Astrocyte (in vitro differentiated cells and primary cell): ENCODE measurements at regions not wholly inside any gene's neighbourhood (a gene's known extent, or its start where the extent isn't known, plus 50 kb on each side); places are given as distances from the start of the nearest gene placed in this dataset.

Experiments
- DNase-seq: peaks from one replicate; pipeline ENCODE4 v3.0.0-alpha.2; 2010; ENCODE audit warnings: low read depth
- FAIRE-seq: peaks from 2 replicates; lab custom pipeline; 2011; peaks lifted over from hg19 to GRCh38; lab: Jason Lieb, UNC
- H2AFZ ChIP-seq: 2 replicates; pipeline ENCODE4 v1.6.0; 2012; ENCODE audit warnings: low read depth, low read length, inconsistent platforms
- H3K27ac ChIP-seq: 2 replicates; pipeline ENCODE4 v1.5.1; 2011; ENCODE audit warnings: low read depth, low read length, inconsistent platforms
- H3K27me3 ChIP-seq: 2 replicates; pipeline ENCODE4 v1.6.0; 2011; ENCODE audit warnings: low read length, inconsistent platforms; ENCODE audit not compliant: insufficient read depth
- H3K36me3 ChIP-seq: 2 replicates; pipeline ENCODE4 v1.5.1; 2011; ENCODE audit warnings: low read length, inconsistent platforms; ENCODE audit not compliant: insufficient read depth
- H3K4me1 ChIP-seq: 2 replicates; pipeline ENCODE4 v1.5.1; 2011; ENCODE audit warnings: low read length, inconsistent platforms; ENCODE audit not compliant: insufficient read depth
- H3K4me2 ChIP-seq: 2 replicates; pipeline ENCODE4 v1.6.0; 2012; ENCODE audit warnings: low read length, inconsistent platforms
- H3K4me3 ChIP-seq: 2 replicates; pipeline ENCODE4 v1.5.1; 2011; ENCODE audit warnings: low read depth, mild to moderate bottlenecking, low read length, inconsistent platforms; ENCODE audit not compliant: insufficient read depth
- H3K79me2 ChIP-seq: 2 replicates; pipeline ENCODE4 v1.6.0; 2012; ENCODE audit warnings: mild to moderate bottlenecking, low read length, inconsistent platforms; ENCODE audit not compliant: insufficient read depth
- H3K9ac ChIP-seq: 2 replicates; pipeline ENCODE4 v1.6.0; 2012; ENCODE audit warnings: mild to moderate bottlenecking, low read length, inconsistent platforms
- H3K9me3 ChIP-seq: 2 replicates; pipeline ENCODE4 v1.5.1; 2012; ENCODE audit warnings: low read depth, mild to moderate bottlenecking, low read length, inconsistent platforms; ENCODE audit not compliant: insufficient read depth
- H4K20me1 ChIP-seq: 2 replicates; pipeline ENCODE4 v1.6.0; 2012; ENCODE audit warnings: low read length, inconsistent platforms; ENCODE audit not compliant: insufficient read depth
- H3K27ac Mint-ChIP-seq: one replicate; pipeline ENCODE4 v1.8.0; 2021; ENCODE audit warnings: mild to moderate bottlenecking, mixed read lengths; ENCODE audit not compliant: unreplicated experiment
- H3K27me3 Mint-ChIP-seq: one replicate; pipeline ENCODE4 v1.8.0; 2021; ENCODE audit warnings: low read depth, mixed read lengths; ENCODE audit not compliant: unreplicated experiment
- H3K36me3 Mint-ChIP-seq: one replicate; pipeline ENCODE4 v1.8.0; 2021; ENCODE audit warnings: low read depth, mixed read lengths; ENCODE audit not compliant: unreplicated experiment
- H3K4me1 Mint-ChIP-seq: one replicate; pipeline ENCODE4 v1.8.0; 2021; ENCODE audit warnings: low read depth, mixed read lengths; ENCODE audit not compliant: unreplicated experiment
- H3K4me3 Mint-ChIP-seq: one replicate; pipeline ENCODE4 v1.8.0; 2021; ENCODE audit warnings: mild to moderate bottlenecking, moderate library complexity, mixed read lengths; ENCODE audit not compliant: unreplicated experiment
- H3K9me3 Mint-ChIP-seq: one replicate; pipeline ENCODE4 v1.8.0; 2021; ENCODE audit warnings: mild to moderate bottlenecking, mixed read lengths; ENCODE audit not compliant: unreplicated experiment
- EZH2 ChIP-seq: IDR thresholded peaks from 2 replicates; pipeline ENCODE4 v1.6.1; 2012; ENCODE audit warnings: mild to moderate bottlenecking, low read length, inconsistent platforms; ENCODE audit not compliant: insufficient read depth
- TF ChIP-seq, protein P1 (sequence below): IDR thresholded peaks from 2 replicates; pipeline ENCODE4 v1.5.1; 2011; ENCODE audit warnings: low read depth, mild to moderate bottlenecking, inconsistent platforms, low read length, moderate library complexity; ENCODE audit not compliant: insufficient read depth

GRCh38 chr9:85332487-85332886 lies 409.3 kb downstream of the AGTPBP1 start:
- Histone ChIP-seq H4K20me1 (no peaks in the 10 kb centered on the region), H3K9me3 (no peaks in the 10 kb centered on the region), H3K4me2 (no peak overlapping the region), H2AFZ (no peak overlapping the region), H3K4me1 (no peaks in the 10 kb centered on the region), H3K27me3 (peaks cover 7% of the 10 kb centered on the region), H3K36me3 (no peaks in the 10 kb centered on the region), H3K4me3 (no peak overlapping the region), H3K79me2 (no peaks in the 10 kb centered on the region), H3K27ac (no peak overlapping the region), H3K9ac (no peak overlapping the region)
- FAIRE-seq: no peak
- no peaks in the 10 kb centered on the region for H3K36me3 Mint-ChIP-seq
- TF ChIP-seq, protein P1, sequence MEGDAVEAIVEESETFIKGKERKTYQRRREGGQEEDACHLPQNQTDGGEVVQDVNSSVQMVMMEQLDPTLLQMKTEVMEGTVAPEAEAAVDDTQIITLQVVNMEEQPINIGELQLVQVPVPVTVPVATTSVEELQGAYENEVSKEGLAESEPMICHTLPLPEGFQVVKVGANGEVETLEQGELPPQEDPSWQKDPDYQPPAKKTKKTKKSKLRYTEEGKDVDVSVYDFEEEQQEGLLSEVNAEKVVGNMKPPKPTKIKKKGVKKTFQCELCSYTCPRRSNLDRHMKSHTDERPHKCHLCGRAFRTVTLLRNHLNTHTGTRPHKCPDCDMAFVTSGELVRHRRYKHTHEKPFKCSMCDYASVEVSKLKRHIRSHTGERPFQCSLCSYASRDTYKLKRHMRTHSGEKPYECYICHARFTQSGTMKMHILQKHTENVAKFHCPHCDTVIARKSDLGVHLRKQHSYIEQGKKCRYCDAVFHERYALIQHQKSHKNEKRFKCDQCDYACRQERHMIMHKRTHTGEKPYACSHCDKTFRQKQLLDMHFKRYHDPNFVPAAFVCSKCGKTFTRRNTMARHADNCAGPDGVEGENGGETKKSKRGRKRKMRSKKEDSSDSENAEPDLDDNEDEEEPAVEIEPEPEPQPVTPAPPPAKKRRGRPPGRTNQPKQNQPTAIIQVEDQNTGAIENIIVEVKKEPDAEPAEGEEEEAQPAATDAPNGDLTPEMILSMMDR: peak; percentile 8
- TF ChIP-seq EZH2: no peak
- H3K4me1 Mint-ChIP-seq: no peaks in the 10 kb centered on the region
- DNase-seq: no peak
- H3K4me3 Mint-ChIP-seq: no peak overlapping the region
- peaks cover 22% of the 10 kb centered on the region for H3K27me3 Mint-ChIP-seq
- no peak overlapping the region for H3K27ac Mint-ChIP-seq
- H3K9me3 Mint-ChIP-seq: no peaks in the 10 kb centered on the region

DNA sequence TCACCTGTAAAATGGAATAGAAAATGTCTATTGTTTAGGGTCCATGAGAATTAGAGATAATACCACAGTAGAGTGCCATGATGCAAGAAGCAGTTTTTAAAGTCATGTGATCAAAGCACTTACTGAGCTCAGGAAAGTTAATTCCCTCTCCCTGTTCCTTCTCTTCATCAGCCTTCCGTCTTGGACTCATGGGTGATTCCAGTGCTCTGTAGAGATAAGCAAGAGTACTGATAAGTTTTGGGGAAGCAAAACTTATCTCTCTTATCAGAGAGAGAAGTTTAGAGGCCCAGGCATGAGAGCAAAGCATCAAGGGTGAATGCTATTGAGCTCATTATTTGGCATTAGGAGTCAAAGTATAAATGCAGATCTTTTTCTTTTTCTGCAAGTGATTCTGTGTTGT lies 410.1 kb downstream of the AGTPBP1 start:
- Mint-ChIP-seq H3K4me3 (no peak overlapping the region), H3K9me3 (no peaks in the 10 kb centered on the region), H3K27ac (no peak overlapping the region), H3K27me3 (peaks cover 22% of the 10 kb centered on the region), H3K4me1 (no peaks in the 10 kb centered on the region), H3K36me3 (no peaks in the 10 kb centered on the region)
- Histone ChIP-seq H3K4me2 (no peak overlapping the region), H4K20me1 (no peaks in the 10 kb centered on the region), H3K27ac (no peak overlapping the region), H3K27me3 (peaks cover 7% of the 10 kb centered on the region), H2AFZ (no peak overlapping the region), H3K9me3 (no peaks in the 10 kb centered on the region), H3K36me3 (no peaks in the 10 kb centered on the region), H3K4me3 (no peak overlapping the region), H3K79me2 (no peaks in the 10 kb centered on the region), H3K4me1 (no peaks in the 10 kb centered on the region), H3K9ac (no peak overlapping the region)
- TF ChIP-seq EZH2: no peak
- TF ChIP-seq, protein P1: no peak
- DNase-seq: no peak
- no peak for FAIRE-seq

DNA sequence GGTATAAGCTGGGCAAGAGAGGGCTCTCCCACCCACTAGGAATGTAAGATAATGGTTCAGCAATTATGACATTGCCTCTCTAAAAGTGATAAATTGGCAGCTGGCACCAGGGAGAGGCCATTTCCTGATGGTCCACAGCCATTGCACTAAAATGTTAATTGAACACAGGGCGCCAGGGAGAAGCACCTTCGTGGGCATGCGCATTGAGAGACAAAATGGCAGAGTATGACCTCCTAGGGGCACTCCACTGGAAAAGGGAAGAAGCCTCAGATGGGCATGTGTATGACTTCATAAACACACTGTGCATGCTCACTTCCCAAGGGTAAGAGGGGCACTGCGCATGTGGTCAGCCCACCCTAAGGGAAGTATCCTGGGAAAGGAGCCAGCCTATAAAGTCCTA lies 419.2 kb downstream of the AGTPBP1 start:
- DNase-seq: no peak
- no peak for TF ChIP-seq EZH2
- TF ChIP-seq, protein P1: no peak
- Histone ChIP-seq H3K36me3 (no peaks in the 10 kb centered on the region), H3K4me3 (no peak overlapping the region), H4K20me1 (no peaks in the 10 kb centered on the region), H3K27ac (no peak overlapping the region), H3K79me2 (no peaks in the 10 kb centered on the region), H3K27me3 (no peaks in the 10 kb centered on the region), H3K4me2 (no peak overlapping the region), H3K9ac (no peak overlapping the region), H3K4me1 (no peaks in the 10 kb centered on the region), H3K9me3 (no peaks in the 10 kb centered on the region), H2AFZ (no peak overlapping the region)
- no peak overlapping the region for H3K4me3 Mint-ChIP-seq
- H3K36me3 Mint-ChIP-seq: no peaks in the 10 kb centered on the region
- peaks cover 4% of the 10 kb centered on the region for H3K9me3 Mint-ChIP-seq
- H3K27me3 Mint-ChIP-seq: no peaks in the 10 kb centered on the region
- no peak overlapping the region for H3K27ac Mint-ChIP-seq
- H3K4me1 Mint-ChIP-seq: no peaks in the 10 kb centered on the region
- FAIRE-seq: no peak
